GM21737 (cell line): ENCODE measurements at regions not wholly inside any gene's neighbourhood (a gene's known extent, or its start where the extent isn't known, plus 50 kb on each side); places are given as distances from the start of the nearest gene placed in this dataset.

Experiments
- ATAC-seq: cut with Tn5 transposase; IDR thresholded peaks from one replicate; pipeline ENCODE4 v1.9.1; 2021; ENCODE audit warnings: mild to moderate bottlenecking, moderate library complexity; ENCODE audit not compliant: unreplicated experiment

GRCh38 chr5:82622205-82622604 is 344.1 kb upstream of the RPS23 start:
- ATAC-seq, result no peak

- no peak for ATAC-seq
Observed at GRCh38 chr5:82620957-82621600, 342.9 kb upstream of the RPS23 start.

- ATAC-seq, result no peak
Observed at GRCh38 chr5:82619097-82619496, 340.9 kb upstream of the RPS23 start.

- ATAC-seq, result no peak
Observed at GRCh38 chr5:82614706-82615105, 336.6 kb upstream of the RPS23 start.

- ATAC-seq, result no peak
Observed at GRCh38 chr5:82613891-82614290, 335.7 kb upstream of the RPS23 start.

- no peak for ATAC-seq
Observed at GRCh38 chr5:82610686-82611085, 332.5 kb upstream of the RPS23 start.

- no peak for ATAC-seq
Observed at GRCh38 chr5:82605441-82605973, 327.4 kb upstream of the RPS23 start.

- ATAC-seq, result no peak
Observed at GRCh38 chr5:82603033-82603987, 325.2 kb upstream of the RPS23 start.

GRCh38 chr5:82601861-82602260 is 323.7 kb upstream of the RPS23 start:
- ATAC-seq, result no peak

- ATAC-seq, result no peak
Observed at GRCh38 chr5:82601077-82601476, 322.9 kb upstream of the RPS23 start.

GRCh38 chr5:82599692-82600091 is 321.5 kb upstream of the RPS23 start:
- ATAC-seq, result no peak

- no peak for ATAC-seq
Observed at GRCh38 chr5:82599030-82599429, 320.9 kb upstream of the RPS23 start.

- ATAC-seq, result no peak
Observed at GRCh38 chr5:82597437-82597836, 319.3 kb upstream of the RPS23 start.

- no peak for ATAC-seq
Observed at GRCh38 chr5:82596451-82596850, 318.3 kb upstream of the RPS23 start.

- no peak for ATAC-seq
Observed at GRCh38 chr5:82595113-82595512, 317.0 kb upstream of the RPS23 start.

- no peak for ATAC-seq
Observed at GRCh38 chr5:82594097-82594496, 315.9 kb upstream of the RPS23 start.

GRCh38 chr5:82593481-82593880 is 315.3 kb upstream of the RPS23 start:
- no peak for ATAC-seq

- no peak for ATAC-seq
Observed at GRCh38 chr5:82591021-82591515, 312.9 kb upstream of the RPS23 start.

- no peak for ATAC-seq
Observed at GRCh38 chr5:82590112-82590511, 312.0 kb upstream of the RPS23 start.

- ATAC-seq, result no peak
Observed at GRCh38 chr5:82586661-82587310, 308.6 kb upstream of the RPS23 start.

- ATAC-seq, result no peak
Observed at GRCh38 chr5:82586181-82586580, 308.0 kb upstream of the RPS23 start.
